ENCODE measurements at regions not wholly inside any gene's neighbourhood (a gene's known extent, or its start where the extent isn't known, plus 50 kb on each side); places are given as distances from the start of the nearest gene placed in this dataset.

DNA sequence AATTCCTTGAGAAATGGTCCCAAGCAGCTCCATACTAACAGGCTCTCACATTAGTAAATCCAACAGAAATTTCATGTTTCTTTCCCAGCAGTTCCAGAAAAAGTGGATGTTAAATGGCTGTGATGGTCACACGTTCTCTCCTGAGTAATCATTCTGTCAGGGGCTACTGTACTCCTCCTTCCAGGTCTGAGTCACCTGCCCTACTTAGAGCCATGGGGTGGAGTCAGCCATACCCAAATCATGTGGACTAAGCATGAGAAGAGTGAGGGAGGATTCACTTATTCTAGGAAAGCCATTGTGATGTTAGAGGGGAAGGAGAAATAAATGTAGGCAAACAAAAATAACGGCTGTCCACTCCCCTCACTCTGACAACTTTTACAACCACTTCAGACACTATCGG is 547.2 kb downstream of the CSNK1G3 start:
- no peak for TF ChIP-seq CTCF (IDR thresholded peaks at IDR 0.05)
- TF ChIP-seq POLR2A (IDR thresholded peaks at IDR 0.05): no peak
